Endodermal cell (in vitro differentiated cells): ENCODE measurements at regions not wholly inside any gene's neighbourhood (a gene's known extent, or its start where the extent isn't known, plus 50 kb on each side); places are given as distances from the start of the nearest gene placed in this dataset.

Experiments used
- DNase-seq: peaks from one replicate; pipeline ENCODE4 v3.0.0-alpha.2; 2017
- H3K27ac ChIP-seq: 2 replicates; pipeline ENCODE4 v1.5.1; 2013; ENCODE audit warnings: mild to moderate bottlenecking, low read depth, low read length, moderate library complexity
- H3K27me3 ChIP-seq: 2 replicates; pipeline ENCODE4 v1.6.1; 2013; ENCODE audit warnings: mild to moderate bottlenecking, low read length, moderate library complexity; ENCODE audit not compliant: insufficient read depth, control insufficient read depth, poor library complexity, severe bottlenecking
- H3K36me3 ChIP-seq: 2 replicates; pipeline ENCODE4 v1.7.0; 2013; ENCODE audit warnings: mild to moderate bottlenecking, low read length, moderate library complexity; ENCODE audit not compliant: control insufficient read depth, insufficient read depth
- H3K4me1 ChIP-seq: one replicate; pipeline ENCODE4 v1.7.0; 2013; ENCODE audit warnings: low read length; ENCODE audit not compliant: control insufficient read depth, insufficient read depth
- H3K4me3 ChIP-seq: 2 replicates; pipeline ENCODE4 v1.5.1; 2013; ENCODE audit warnings: mild to moderate bottlenecking, low read length, moderate library complexity
- H3K9ac ChIP-seq: 2 replicates; pipeline ENCODE4 v1.6.1; 2013; ENCODE audit warnings: mild to moderate bottlenecking, low read length, moderate library complexity; ENCODE audit not compliant: poor library complexity, severe bottlenecking; ENCODE audit errors: extremely low read depth
- H3K9me3 ChIP-seq: 2 replicates; pipeline ENCODE4 v1.6.1; 2013; ENCODE audit warnings: mild to moderate bottlenecking, low read length, moderate library complexity; ENCODE audit not compliant: control insufficient read depth
- H3K27ac Mint-ChIP-seq: 2 replicates; pipeline ENCODE4 v1.8.0; 2020; ENCODE audit warnings: mixed read lengths
- H3K27me3 Mint-ChIP-seq: 2 replicates; pipeline ENCODE4 v1.8.0; 2021; ENCODE audit warnings: mild to moderate bottlenecking, mixed read lengths; ENCODE audit not compliant: insufficient read depth
- H3K36me3 Mint-ChIP-seq: 2 replicates; pipeline ENCODE4 v1.8.0; 2020; ENCODE audit warnings: low read depth, mixed read lengths
- H3K4me1 Mint-ChIP-seq: 2 replicates; pipeline ENCODE4 v1.8.0; 2020; ENCODE audit warnings: mixed read lengths
- H3K4me3 Mint-ChIP-seq: 2 replicates; pipeline ENCODE4 v1.8.0; 2020; ENCODE audit warnings: mild to moderate bottlenecking, moderate library complexity, mixed read lengths
- H3K9me3 Mint-ChIP-seq: 2 replicates; pipeline ENCODE4 v1.8.0; 2020; ENCODE audit warnings: mild to moderate bottlenecking, mixed read lengths
- WGBS, 2 experiments: methylation state at CpG; one replicate each; pipeline versions ENCODE4 v1.1.5 to v1.1.7; 2013; ENCODE audit warnings: missing lambda C conversion rate in 2 of 2, mixed read lengths in 1 of 2; ENCODE audit not compliant: insufficient coverage in 1 of 2, insufficient read length in 1 of 2; 5-methylcytosine and 5-hydroxymethylcytosine counted together
- TF ChIP-seq, protein P1 (sequence below): fragments of 200-600 bp; sonication (generic); conservative IDR thresholded peaks from 2 replicates; pipeline ENCODE4 v1.5.0; 2021; ENCODE audit warnings: antibody characterized with exemption, mild to moderate bottlenecking

GRCh38 chr9:10818206-10818605 is 205.4 kb upstream of the PTPRD start:
- H3K9ac ChIP-seq: no peak overlapping the region
- TF ChIP-seq, protein P1, sequence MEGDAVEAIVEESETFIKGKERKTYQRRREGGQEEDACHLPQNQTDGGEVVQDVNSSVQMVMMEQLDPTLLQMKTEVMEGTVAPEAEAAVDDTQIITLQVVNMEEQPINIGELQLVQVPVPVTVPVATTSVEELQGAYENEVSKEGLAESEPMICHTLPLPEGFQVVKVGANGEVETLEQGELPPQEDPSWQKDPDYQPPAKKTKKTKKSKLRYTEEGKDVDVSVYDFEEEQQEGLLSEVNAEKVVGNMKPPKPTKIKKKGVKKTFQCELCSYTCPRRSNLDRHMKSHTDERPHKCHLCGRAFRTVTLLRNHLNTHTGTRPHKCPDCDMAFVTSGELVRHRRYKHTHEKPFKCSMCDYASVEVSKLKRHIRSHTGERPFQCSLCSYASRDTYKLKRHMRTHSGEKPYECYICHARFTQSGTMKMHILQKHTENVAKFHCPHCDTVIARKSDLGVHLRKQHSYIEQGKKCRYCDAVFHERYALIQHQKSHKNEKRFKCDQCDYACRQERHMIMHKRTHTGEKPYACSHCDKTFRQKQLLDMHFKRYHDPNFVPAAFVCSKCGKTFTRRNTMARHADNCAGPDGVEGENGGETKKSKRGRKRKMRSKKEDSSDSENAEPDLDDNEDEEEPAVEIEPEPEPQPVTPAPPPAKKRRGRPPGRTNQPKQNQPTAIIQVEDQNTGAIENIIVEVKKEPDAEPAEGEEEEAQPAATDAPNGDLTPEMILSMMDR: no peak
- H3K4me3 Mint-ChIP-seq: no peak overlapping the region
- DNase-seq: no peak
- H3K27me3 Mint-ChIP-seq: no peaks in the 10 kb centered on the region
- H3K9me3 Mint-ChIP-seq: no peaks in the 10 kb centered on the region
- no peaks in the 10 kb centered on the region for H3K36me3 ChIP-seq
- WGBS, 2 experiments: 50% methylated on average over 1 of the region's 1 CpG; no CpG with 5 or more reads in 1 of the 2 experiments
- H3K4me1 Mint-ChIP-seq: no peaks in the 10 kb centered on the region
- H3K9me3 ChIP-seq: no peaks in the 10 kb centered on the region
- H3K27ac Mint-ChIP-seq: no peak overlapping the region
- no peak overlapping the region for H3K4me3 ChIP-seq
- no peaks in the 10 kb centered on the region for H3K27me3 ChIP-seq
- H3K36me3 Mint-ChIP-seq: no peaks in the 10 kb centered on the region
- H3K4me1 ChIP-seq: no peaks in the 10 kb centered on the region
- no peak overlapping the region for H3K27ac ChIP-seq

- Histone ChIP-seq H3K9ac (no peak overlapping the region), H3K9me3 (no peaks in the 10 kb centered on the region), H3K27me3 (no peaks in the 10 kb centered on the region), H3K4me3 (no peak overlapping the region), H3K27ac (no peak overlapping the region), H3K4me1 (no peaks in the 10 kb centered on the region), H3K36me3 (no peaks in the 10 kb centered on the region)
- no peaks in the 10 kb centered on the region for H3K27me3 Mint-ChIP-seq
- H3K4me3 Mint-ChIP-seq: no peak overlapping the region
- no peaks in the 10 kb centered on the region for H3K36me3 Mint-ChIP-seq
- peaks cover 6% of the 10 kb centered on the region for H3K4me1 Mint-ChIP-seq
- no peak for DNase-seq
- TF ChIP-seq, protein P1: no peak
- H3K27ac Mint-ChIP-seq: no peak overlapping the region
- peaks cover 12% of the 10 kb centered on the region for H3K9me3 Mint-ChIP-seq
- WGBS, 2 experiments: 97 to 100% methylated on average over 9 to 22 of the region's 22 CpGs
These were observed 223.1 kb upstream of the PTPRD start for GRCh38 chr9:10835791-10836463.

- Mint-ChIP-seq H3K36me3 (no peaks in the 10 kb centered on the region), H3K27me3 (no peaks in the 10 kb centered on the region), H3K4me1 (no peaks in the 10 kb centered on the region), H3K9me3 (peaks cover 3% of the 10 kb centered on the region), H3K27ac (no peak overlapping the region), H3K4me3 (no peak overlapping the region)
- no peaks in the 10 kb centered on the region for H3K4me1 ChIP-seq
- H3K27ac ChIP-seq: no peak overlapping the region
- TF ChIP-seq, protein P1: no peak
- H3K36me3 ChIP-seq: no peaks in the 10 kb centered on the region
- H3K27me3 ChIP-seq: no peaks in the 10 kb centered on the region
- no peak overlapping the region for H3K9ac ChIP-seq
- no peak for DNase-seq
- H3K4me3 ChIP-seq: no peak overlapping the region
- 86 to 90% methylated on average over 2 to 3 of the region's 3 CpGs for WGBS, 2 experiments
- no peaks in the 10 kb centered on the region for H3K9me3 ChIP-seq
These were observed 230.3 kb upstream of the PTPRD start for GRCh38 chr9:10843151-10843550.
